CD4-positive, alpha-beta memory T cell (primary cell): ENCODE measurements at regions not wholly inside any gene's neighbourhood (a gene's known extent, or its start where the extent isn't known, plus 50 kb on each side); places are given as distances from the start of the nearest gene placed in this dataset.

Experiments
- CTCF ChIA-PET: fragments of 350-600 bp; sonication (Branson Sonifier 250); formaldehyde crosslinking; loops from one replicate; lab custom pipeline; 2021; ENCODE audit warnings: inconsistent platforms; ENCODE audit not compliant: partially characterized antibody; lab: Charles Lee
- POLR2A ChIA-PET: fragments of 350-600 bp; sonication (Branson Sonifier 250); formaldehyde crosslinking; loops from one replicate; lab custom pipeline; 2021; ENCODE audit not compliant: partially characterized antibody; lab: Charles Lee
- DNase-seq, 5 donors: peaks; one replicate each; pipeline versions ENCODE4 v3.0.0 to v3.0.0-alpha.2; 2020 to 2022; ENCODE audit warnings: mixed read lengths in 1 of 5
- H3K27ac ChIP-seq: one replicate; pipeline ENCODE4 v1.7.0; 2013; ENCODE audit warnings: low read depth, low read length
- H3K27me3 ChIP-seq: 2 replicates; pipeline ENCODE4 v1.7.0; 2013; ENCODE audit warnings: mild to moderate bottlenecking, low read length, moderate library complexity; ENCODE audit not compliant: insufficient read depth
- H3K36me3 ChIP-seq: 2 replicates; pipeline ENCODE4 v1.7.0; 2013; ENCODE audit warnings: mild to moderate bottlenecking, low read length, moderate library complexity; ENCODE audit not compliant: insufficient read depth
- H3K4me1 ChIP-seq: 2 replicates; pipeline ENCODE4 v1.7.0; 2013; ENCODE audit warnings: mild to moderate bottlenecking, low read length, moderate library complexity; ENCODE audit not compliant: insufficient read depth
- H3K4me3 ChIP-seq, 2 donors: one replicate each; pipeline ENCODE4 v1.7.0; 2013; ENCODE audit warnings: low read length in 2 of 2, mild to moderate bottlenecking in 1 of 2
- H3K9me3 ChIP-seq, 2 donors: one replicate each; pipeline ENCODE4 v1.7.0; 2013; ENCODE audit warnings: low read length in 2 of 2, control low read depth in 1 of 2; ENCODE audit not compliant: control insufficient read depth in 1 of 2
- H3K27ac Mint-ChIP-seq, 7 donors: one replicate each; pipeline ENCODE4 v1.8.0; 2020 to 2021; ENCODE audit warnings: mixed read lengths in 7 of 7, mild to moderate bottlenecking in 6 of 7, inconsistent platforms in 3 of 7, moderate library complexity in 3 of 7
- H3K27me3 Mint-ChIP-seq, 2 donors: one replicate each; pipeline ENCODE4 v1.8.0; 2020 to 2021; ENCODE audit warnings: mixed read lengths in 2 of 2
- H3K36me3 Mint-ChIP-seq, 2 donors: one replicate each; pipeline ENCODE4 v1.8.0; 2020 to 2021; ENCODE audit warnings: mixed read lengths in 2 of 2, inconsistent platforms in 1 of 2, mild to moderate bottlenecking in 1 of 2
- H3K4me1 Mint-ChIP-seq, 4 donors: one replicate each; pipeline ENCODE4 v1.8.0; 2020 to 2021; ENCODE audit warnings: mixed read lengths in 4 of 4, mild to moderate bottlenecking in 1 of 4
- H3K4me3 Mint-ChIP-seq, 8 donors: one replicate each; pipeline ENCODE4 v1.8.0; 2020 to 2021; ENCODE audit warnings: mixed read lengths in 8 of 8, mild to moderate bottlenecking in 7 of 8, moderate library complexity in 6 of 8, inconsistent platforms in 3 of 8
- H3K9me3 Mint-ChIP-seq, 8 donors: one replicate each; pipeline ENCODE4 v1.8.0; 2020 to 2021; ENCODE audit warnings: mixed read lengths in 8 of 8, mild to moderate bottlenecking in 5 of 8, inconsistent platforms in 3 of 8, moderate library complexity in 1 of 8
- intact Hi-C: fragments of 100-400 bp; cut with micrococcal nuclease; formaldehyde crosslinking; loops from one replicate; pipeline ENCODE4 v1.15.1; 2023

DNA sequence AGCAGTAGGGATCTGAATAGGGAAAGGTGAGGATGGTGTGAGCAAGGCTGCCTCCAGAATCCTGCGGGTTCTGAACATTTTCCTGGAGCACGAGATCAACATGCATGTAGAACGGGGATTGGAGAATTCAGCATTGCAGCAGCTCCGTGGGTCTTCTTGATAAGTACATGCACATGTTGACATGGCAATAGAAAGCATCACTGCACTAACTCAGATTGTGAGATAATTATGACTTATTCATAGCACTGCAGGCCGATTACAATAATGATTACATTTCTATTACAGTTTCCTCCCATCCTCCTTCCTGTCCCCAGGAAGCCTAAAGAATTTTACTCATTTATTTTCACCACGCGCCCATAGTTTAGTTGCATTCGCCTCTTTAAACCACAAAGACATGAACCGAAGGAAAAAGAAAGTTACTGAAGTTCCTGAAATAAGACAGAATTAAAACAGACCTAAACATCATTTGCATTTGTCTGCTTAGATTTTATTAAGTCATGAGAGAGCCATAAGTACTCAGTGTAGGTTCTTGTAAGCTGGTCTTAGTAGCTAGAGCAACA lies 61.3 kb upstream of the ARX start:
- CTCF ChIA-PET: no interaction called here
- Histone ChIP-seq H3K27ac (no peak overlapping the region), H3K27me3 (no peaks in the 10 kb centered on the region), H3K4me1 (no peaks in the 10 kb centered on the region), H3K4me3 (no peak overlapping the region), H3K36me3 (no peaks in the 10 kb centered on the region), H3K9me3 (no peaks in the 10 kb centered on the region)
- peaks cover 0 to 1% (median 0%) of the 10 kb centered on the region in 4 donors for H3K4me1 Mint-ChIP-seq
- H3K4me3 Mint-ChIP-seq: no peak overlapping the region
- intact Hi-C loops: no loop called here
- POLR2A ChIA-PET: no interaction called here
- no peak for DNase-seq
- H3K27me3 Mint-ChIP-seq: peaks cover 0 to 3% of the 10 kb centered on the region in 2 donors
- H3K36me3 Mint-ChIP-seq: no peaks in the 10 kb centered on the region
- H3K9me3 Mint-ChIP-seq: no peaks in the 10 kb centered on the region
- peak overlapping the region in 1 of 7 donors; percentile 65 for H3K27ac Mint-ChIP-seq

DNA sequence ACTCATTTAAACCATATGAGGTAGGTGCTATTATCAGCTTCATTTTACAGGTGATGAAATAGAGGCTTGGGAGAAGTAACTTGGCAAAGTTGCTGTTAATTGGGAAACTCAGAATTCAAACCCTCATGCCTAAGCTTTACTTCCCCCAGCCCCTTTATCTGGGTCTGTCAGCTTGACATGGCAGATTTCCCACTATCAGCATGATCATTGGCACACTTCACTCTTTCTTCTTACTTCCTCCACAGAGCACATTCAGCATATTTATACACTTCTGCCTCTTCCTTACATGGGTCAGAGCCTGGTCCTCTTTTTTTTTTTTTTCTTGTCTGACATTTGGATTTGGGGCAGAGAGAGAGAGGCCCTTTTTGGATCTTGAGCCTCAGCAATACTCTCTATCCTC lies 56.5 kb upstream of the ARX start:
- Mint-ChIP-seq H3K4me3 (no peak overlapping the region), H3K4me1 (peaks cover 3 to 16% (median 8%) of the 10 kb centered on the region in 4 donors), H3K36me3 (no peaks in the 10 kb centered on the region), H3K27me3 (peaks cover 0 to 2% of the 10 kb centered on the region in 2 donors), H3K9me3 (peaks cover 0 to 10% (median 2%) of the 10 kb centered on the region in 8 donors), H3K27ac (no peak overlapping the region)
- ChIA-PET CTCF (no interaction called here), POLR2A (no interaction called here)
- Histone ChIP-seq H3K36me3 (no peaks in the 10 kb centered on the region), H3K4me3 (no peak overlapping the region), H3K9me3 (no peaks in the 10 kb centered on the region), H3K27ac (no peak overlapping the region), H3K4me1 (peaks cover 6% of the 10 kb centered on the region), H3K27me3 (no peaks in the 10 kb centered on the region)
- intact Hi-C loops: no loop called here
- no peak for DNase-seq

DNA sequence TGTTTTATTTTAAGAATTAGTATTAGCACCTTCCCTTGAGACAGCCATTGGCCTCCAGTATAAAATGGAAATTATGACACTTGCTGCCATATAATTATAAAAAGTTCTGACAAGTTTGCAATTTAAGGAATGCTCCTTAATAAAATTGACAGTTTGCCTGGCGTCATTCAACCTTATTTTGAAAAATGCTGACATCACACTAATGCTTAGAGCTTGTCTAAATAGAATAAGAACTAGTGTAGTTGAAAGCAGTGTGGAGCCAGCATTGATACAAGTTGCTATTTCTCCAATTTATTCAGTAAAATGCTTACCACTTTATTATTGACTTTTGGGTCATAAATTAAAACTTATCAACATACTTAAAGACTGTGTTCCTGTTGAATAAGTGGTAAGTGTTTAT lies 54.3 kb upstream of the ARX start:
- Mint-ChIP-seq H3K27me3 (no peaks in the 10 kb centered on the region), H3K36me3 (no peaks in the 10 kb centered on the region), H3K9me3 (peaks cover 0 to 10% (median 2%) of the 10 kb centered on the region in 8 donors), H3K4me3 (no peak overlapping the region), H3K27ac (no peak overlapping the region), H3K4me1 (peaks cover 1 to 17% (median 11%) of the 10 kb centered on the region in 4 donors)
- peaks cover 6% of the 10 kb centered on the region for H3K4me1 ChIP-seq
- H3K36me3 ChIP-seq: no peaks in the 10 kb centered on the region
- no peak overlapping the region for H3K27ac ChIP-seq
- H3K9me3 ChIP-seq: no peaks in the 10 kb centered on the region
- POLR2A ChIA-PET: no interaction called here
- H3K27me3 ChIP-seq: no peaks in the 10 kb centered on the region
- CTCF ChIA-PET: no interaction called here
- no peak for DNase-seq
- no peak overlapping the region for H3K4me3 ChIP-seq
- intact Hi-C loops: no loop called here

DNA sequence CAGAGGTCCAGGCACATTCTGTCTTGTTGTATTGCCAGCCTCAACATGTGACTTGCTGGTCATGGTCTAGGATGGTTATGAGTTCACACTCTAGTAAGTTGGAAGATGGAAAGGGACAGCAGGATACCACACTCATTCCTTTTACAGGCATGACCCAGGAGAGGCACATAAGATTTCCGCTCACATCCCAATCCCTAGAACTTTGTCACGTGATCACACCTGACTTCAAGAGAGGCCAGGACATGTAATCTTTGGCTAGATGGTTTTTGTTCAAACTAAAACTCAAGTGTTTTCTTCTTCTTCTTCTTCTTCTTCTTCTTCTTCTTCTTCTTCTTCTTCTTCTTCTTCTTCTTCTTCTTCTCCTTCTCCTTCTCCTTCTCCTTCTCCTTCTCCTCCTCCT lies 53.4 kb upstream of the ARX start:
- H3K36me3 Mint-ChIP-seq: no peaks in the 10 kb centered on the region
- no peak for DNase-seq
- peaks cover 0 to 10% (median 2%) of the 10 kb centered on the region in 8 donors for H3K9me3 Mint-ChIP-seq
- Histone ChIP-seq H3K36me3 (no peaks in the 10 kb centered on the region), H3K27ac (no peak overlapping the region), H3K4me3 (no peak overlapping the region), H3K9me3 (no peaks in the 10 kb centered on the region), H3K4me1 (peaks cover 6% of the 10 kb centered on the region), H3K27me3 (no peaks in the 10 kb centered on the region)
- no peak overlapping the region for H3K27ac Mint-ChIP-seq
- no peak overlapping the region for H3K4me3 Mint-ChIP-seq
- H3K4me1 Mint-ChIP-seq: peaks cover 1 to 17% (median 11%) of the 10 kb centered on the region in 4 donors
- ChIA-PET POLR2A (no interaction called here), CTCF (no interaction called here)
- H3K27me3 Mint-ChIP-seq: no peaks in the 10 kb centered on the region
- intact Hi-C loops: no loop called here

DNA sequence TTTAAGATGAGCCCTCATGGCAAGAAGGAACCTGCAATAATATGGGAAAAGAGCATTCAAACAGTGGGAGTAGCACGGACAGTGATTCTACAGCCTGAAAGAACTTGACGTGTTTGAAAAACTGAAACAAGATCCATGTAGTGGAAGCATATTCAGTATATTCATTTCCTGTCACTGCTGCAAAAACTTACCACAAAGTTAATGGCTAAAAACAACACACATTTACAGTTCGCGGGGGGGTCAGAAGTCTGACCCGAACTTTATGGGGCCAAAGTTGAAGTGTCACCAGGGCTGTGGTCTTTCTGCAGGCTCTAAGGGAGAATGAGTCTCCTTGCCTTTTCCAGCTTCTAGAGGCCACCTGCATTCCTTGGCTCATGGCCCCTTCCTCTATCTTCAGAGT lies 52.6 kb upstream of the ARX start:
- Mint-ChIP-seq H3K27ac (peak overlapping the region in 5 of 7 donors; percentile 6 to 74 (median 44)), H3K4me3 (peak overlapping the region in 7 of 8 donors; percentile 65 to 82 (median 77)), H3K9me3 (peaks cover 0 to 10% (median 2%) of the 10 kb centered on the region in 8 donors), H3K36me3 (no peaks in the 10 kb centered on the region), H3K4me1 (peaks cover 1 to 17% (median 11%) of the 10 kb centered on the region in 4 donors), H3K27me3 (no peaks in the 10 kb centered on the region)
- Histone ChIP-seq H3K4me3 (peak overlapping the region in 1 of 2 donors; percentile 19), H3K27ac (no peak overlapping the region), H3K4me1 (peaks cover 6% of the 10 kb centered on the region), H3K9me3 (no peaks in the 10 kb centered on the region), H3K36me3 (no peaks in the 10 kb centered on the region), H3K27me3 (no peaks in the 10 kb centered on the region)
- no peak for DNase-seq
- intact Hi-C loops: no loop called here
- CTCF ChIA-PET: no interaction called here
- POLR2A ChIA-PET: no interaction called here

DNA sequence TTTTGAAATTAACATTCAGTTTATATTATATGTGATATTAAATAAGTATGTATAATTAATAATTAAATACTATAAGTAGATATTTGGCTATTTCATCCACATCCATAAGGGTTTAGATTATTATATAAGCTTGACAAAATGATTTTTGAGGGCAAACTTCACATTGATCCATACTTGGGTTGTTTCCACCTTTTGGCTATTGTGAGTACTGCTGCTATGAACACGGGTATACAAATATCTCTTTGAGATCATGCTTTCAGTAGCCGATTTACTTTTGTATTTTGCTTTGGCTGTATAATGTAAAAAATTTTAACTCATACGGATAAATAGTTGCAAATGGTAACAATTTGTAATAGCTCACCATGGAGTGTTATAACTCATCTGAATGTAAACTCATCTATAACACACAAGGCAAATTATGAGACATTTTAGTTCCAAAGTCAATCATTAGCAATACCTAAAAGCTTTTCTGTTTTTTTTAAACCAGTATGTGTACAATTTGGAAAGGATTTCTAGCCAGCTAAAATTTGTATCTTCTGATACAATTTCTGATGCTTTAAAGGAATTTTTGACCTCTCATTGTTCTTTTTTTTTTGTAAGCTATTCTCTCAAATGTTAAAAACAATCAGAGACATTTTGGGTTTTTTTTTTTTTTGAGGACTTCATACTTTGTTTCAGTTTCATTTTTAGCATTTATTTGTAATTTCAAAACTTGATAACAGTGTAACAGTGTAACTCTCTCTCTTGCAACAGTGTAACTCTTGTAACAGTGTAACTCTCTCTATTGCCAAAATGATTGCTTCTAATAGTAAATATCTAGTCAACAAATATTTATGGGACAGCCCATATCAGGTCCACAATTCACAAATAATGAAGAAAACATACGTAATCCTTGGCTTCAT lies 51.8 kb upstream of the ARX start:
- no peak for DNase-seq
- intact Hi-C loops: no loop called here
- H3K27me3 ChIP-seq: no peaks in the 10 kb centered on the region

DNA sequence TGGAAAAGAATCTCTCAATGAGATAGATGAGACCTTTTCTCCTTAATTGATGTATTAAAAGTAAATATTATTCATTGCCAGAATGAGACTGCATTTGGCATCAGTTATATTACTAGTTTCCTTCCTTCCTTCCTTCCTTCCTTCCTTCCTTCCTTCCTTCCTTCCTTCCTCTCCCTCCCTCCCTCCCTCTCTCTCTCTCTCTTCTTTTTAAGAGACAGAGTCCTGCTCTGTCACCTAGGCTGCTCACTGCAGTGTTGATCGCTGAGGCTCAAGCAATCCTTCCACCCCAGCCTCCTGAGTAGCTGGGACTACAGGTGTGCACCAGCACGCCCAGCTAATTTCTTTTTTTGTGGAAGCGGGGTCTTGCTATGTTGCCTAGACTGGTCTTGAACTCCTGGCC lies 50.4 kb upstream of the ARX start:
- DNase-seq: no peak
- no peaks in the 10 kb centered on the region for H3K27me3 Mint-ChIP-seq
- Histone ChIP-seq H3K4me1 (peaks cover 6% of the 10 kb centered on the region), H3K36me3 (no peaks in the 10 kb centered on the region), H3K27ac (no peak overlapping the region), H3K9me3 (no peaks in the 10 kb centered on the region), H3K27me3 (no peaks in the 10 kb centered on the region), H3K4me3 (no peak overlapping the region)
- no peak overlapping the region for H3K27ac Mint-ChIP-seq
- ChIA-PET POLR2A (no interaction called here), CTCF (no interaction called here)
- H3K36me3 Mint-ChIP-seq: no peaks in the 10 kb centered on the region
- H3K4me3 Mint-ChIP-seq: no peak overlapping the region
- intact Hi-C loops: no loop called here
- peaks cover 0 to 10% (median 2%) of the 10 kb centered on the region in 8 donors for H3K9me3 Mint-ChIP-seq
- H3K4me1 Mint-ChIP-seq: peaks cover 1 to 17% (median 11%) of the 10 kb centered on the region in 4 donors

More for the DNA sequence above, 51.8 kb upstream of the ARX start:
- Histone ChIP-seq H3K4me3 (peak overlapping the region in 1 of 2 donors; percentile 19), H3K4me1 (peaks cover 6% of the 10 kb centered on the region), H3K9me3 (no peaks in the 10 kb centered on the region), H3K27ac (no peak overlapping the region), H3K36me3 (no peaks in the 10 kb centered on the region)
- peaks cover 1 to 17% (median 11%) of the 10 kb centered on the region in 4 donors for H3K4me1 Mint-ChIP-seq
- H3K27me3 Mint-ChIP-seq: no peaks in the 10 kb centered on the region
- peak overlapping the region; percentile 24 to 74 (median 60) for H3K27ac Mint-ChIP-seq
- peaks cover 0 to 10% (median 2%) of the 10 kb centered on the region in 8 donors for H3K9me3 Mint-ChIP-seq
- ChIA-PET POLR2A (interaction anchor here (0.9 kb wide), 1 partner anchor 18 kb away, joined by 3 read pairs; no protein-coding TSS in a partner anchor), CTCF (no interaction called here)
- peak overlapping the region; percentile 67 to 82 (median 76) for H3K4me3 Mint-ChIP-seq
- no peaks in the 10 kb centered on the region for H3K36me3 Mint-ChIP-seq
